Neuronal stem cell (in vitro differentiated cells): ENCODE measurements at regions not wholly inside any gene's neighbourhood (a gene's known extent, or its start where the extent isn't known, plus 50 kb on each side); places are given as distances from the start of the nearest gene placed in this dataset.

Experiments
- DNase-seq: peaks from one replicate; pipeline ENCODE4 v3.0.0-alpha.2; 2013; ENCODE audit warnings: low spot score
- H2AFZ ChIP-seq: one replicate; pipeline ENCODE4 v1.6.1; 2013; ENCODE audit warnings: mild to moderate bottlenecking, low read length, inconsistent platforms
- H2AK5ac ChIP-seq: 2 replicates; pipeline ENCODE4 v1.6.1; 2013; ENCODE audit warnings: low read depth, mild to moderate bottlenecking, inconsistent platforms, low read length, moderate library complexity, mixed read lengths
- H2BK120ac ChIP-seq: 2 replicates; pipeline ENCODE4 v1.6.1; 2013; ENCODE audit warnings: low read depth, mild to moderate bottlenecking, inconsistent platforms, low read length, moderate library complexity, mixed read lengths
- H2BK12ac ChIP-seq: one replicate; pipeline ENCODE4 v1.6.1; 2013; ENCODE audit warnings: low read length, inconsistent platforms
- H2BK15ac ChIP-seq: 2 replicates; pipeline ENCODE4 v1.6.1; 2013; ENCODE audit warnings: mild to moderate bottlenecking, low read length, inconsistent platforms, mixed read lengths
- H2BK5ac ChIP-seq: one replicate; pipeline ENCODE4 v1.6.1; 2013; ENCODE audit warnings: inconsistent platforms, mild to moderate bottlenecking, low read length, moderate library complexity
- H3K14ac ChIP-seq: one replicate; pipeline ENCODE4 v1.6.1; 2013; ENCODE audit warnings: low read length, inconsistent platforms
- H3K18ac ChIP-seq: 2 replicates; pipeline ENCODE4 v1.6.1; 2013; ENCODE audit warnings: low read length, inconsistent platforms
- H3K23ac ChIP-seq: 2 replicates; pipeline ENCODE4 v1.6.1; 2013; ENCODE audit warnings: low read depth, mild to moderate bottlenecking, mixed read lengths, low read length, inconsistent platforms; ENCODE audit not compliant: poor library complexity
- H3K27ac ChIP-seq: replicated peaks from 3 replicates; pipeline ENCODE4 v1.5.1; 2013; ENCODE audit warnings: low read length, inconsistent platforms
- H3K27me3 ChIP-seq, 3 experiments: 2 replicates each; pipeline ENCODE4 v1.6.1; 2013; ENCODE audit warnings: low read length in 3 of 3, mild to moderate bottlenecking in 2 of 3, inconsistent platforms in 1 of 3, low read depth in 1 of 3, mixed read lengths in 1 of 3, moderate library complexity in 1 of 3; ENCODE audit not compliant: control insufficient read depth in 3 of 3, insufficient read depth in 3 of 3
- H3K36me3 ChIP-seq, 2 donors: replicated peaks in 1 of 2; 2 replicates each; pipeline ENCODE4 v1.6.1; 2013; ENCODE audit warnings: low read length in 2 of 2; ENCODE audit not compliant: control insufficient read depth in 2 of 2, insufficient read depth in 2 of 2
- H3K4ac ChIP-seq: 2 replicates; pipeline ENCODE4 v1.6.1; 2013; ENCODE audit warnings: inconsistent platforms, mild to moderate bottlenecking, low read length, moderate library complexity
- H3K4me1 ChIP-seq, 2 donors: 1 replicate in 1 of 2; 2 replicates in 1 of 2; pipeline ENCODE4 v1.6.1; 2013; ENCODE audit warnings: low read length in 2 of 2, low read depth in 1 of 2; ENCODE audit not compliant: control insufficient read depth in 2 of 2, insufficient read depth in 1 of 2
- H3K4me2 ChIP-seq: one replicate; pipeline ENCODE4 v1.6.1; 2013; ENCODE audit warnings: mild to moderate bottlenecking, low read length, inconsistent platforms; ENCODE audit not compliant: insufficient read depth, poor library complexity, severe bottlenecking
- H3K4me3 ChIP-seq, 2 donors: 2 replicates each; pipeline ENCODE4 v1.5.1; 2013; ENCODE audit warnings: low read length in 2 of 2, mild to moderate bottlenecking in 2 of 2, inconsistent platforms in 1 of 2, moderate library complexity in 1 of 2
- H3K79me1 ChIP-seq: one replicate; pipeline ENCODE4 v1.6.1; 2013; ENCODE audit warnings: low read depth, mild to moderate bottlenecking, inconsistent platforms, low read length, moderate library complexity
- H3K9ac ChIP-seq: one replicate; pipeline ENCODE4 v1.6.1; 2013; ENCODE audit warnings: mild to moderate bottlenecking, low read depth, low read length, inconsistent platforms; ENCODE audit not compliant: poor library complexity
- H3K9me3 ChIP-seq, 2 donors: replicated peaks in 1 of 2; 2 replicates each; pipeline versions ENCODE3 to v1.6.1; 2013; ENCODE audit warnings: low read length in 2 of 2, mild to moderate bottlenecking in 2 of 2, inconsistent platforms in 1 of 2, low read depth in 1 of 2, mixed read lengths in 1 of 2, moderate library complexity in 1 of 2; ENCODE audit not compliant: control insufficient read depth in 2 of 2, insufficient read depth in 1 of 2
- H4K8ac ChIP-seq: one replicate; pipeline ENCODE4 v1.6.1; 2013; ENCODE audit warnings: low read depth, mild to moderate bottlenecking, inconsistent platforms, low read length, moderate library complexity
- H4K91ac ChIP-seq: one replicate; pipeline ENCODE4 v1.6.1; 2013; ENCODE audit warnings: low read length, low read depth, mild to moderate bottlenecking, inconsistent platforms; ENCODE audit not compliant: poor library complexity
- WGBS, 2 donors: extraction: QIAGEN DNeasy Blood & Tissue Kit; methylation state at CpG; one replicate each; pipeline ENCODE4 v1.1.7; 2013; ENCODE audit warnings: missing lambda C conversion rate in 2 of 2, mixed read lengths in 1 of 2; ENCODE audit not compliant: insufficient read length in 2 of 2, insufficient replicate concordance in 1 of 2; ENCODE audit errors: extremely low coverage in 2 of 2; 5-methylcytosine and 5-hydroxymethylcytosine counted together

GRCh38 chr2:139367416-139367815 is 587.2 kb upstream of the NXPH2 start:
- no peak overlapping the region for H3K18ac ChIP-seq
- H2BK120ac ChIP-seq = no peak overlapping the region
- no peak overlapping the region for H3K9ac ChIP-seq
- no peak overlapping the region for H2BK12ac ChIP-seq
- WGBS, 2 donors = no CpG with 5 or more reads among the region's 6 CpGs
- H3K36me3 ChIP-seq = no peaks in the 10 kb centered on the region
- H2BK15ac ChIP-seq = no peak overlapping the region
- no peaks in the 10 kb centered on the region for H3K79me1 ChIP-seq
- H4K8ac ChIP-seq = no peak overlapping the region
- no peak overlapping the region for H2AFZ ChIP-seq
- no peak overlapping the region for H3K27ac ChIP-seq
- no peaks in the 10 kb centered on the region for H3K27me3 ChIP-seq
- H3K4me2 ChIP-seq = no peak overlapping the region
- no peak overlapping the region for H3K4me3 ChIP-seq
- H2BK5ac ChIP-seq = no peak overlapping the region
- no peak overlapping the region for H3K14ac ChIP-seq
- no peaks in the 10 kb centered on the region for H3K4me1 ChIP-seq
- DNase-seq = no peak
- no peak overlapping the region for H3K4ac ChIP-seq
- no peak overlapping the region for H4K91ac ChIP-seq
- no peak overlapping the region for H2AK5ac ChIP-seq
- H3K23ac ChIP-seq = no peak overlapping the region
- H3K9me3 ChIP-seq = no peaks in the 10 kb centered on the region

GRCh38 chr2:139366681-139367080 is 586.5 kb upstream of the NXPH2 start:
- H2BK120ac ChIP-seq = no peak overlapping the region
- no peak overlapping the region for H4K91ac ChIP-seq
- no peaks in the 10 kb centered on the region for H3K79me1 ChIP-seq
- no peak overlapping the region for H2BK12ac ChIP-seq
- H2AK5ac ChIP-seq = no peak overlapping the region
- no peak overlapping the region for H3K27ac ChIP-seq
- H3K4me2 ChIP-seq = no peak overlapping the region
- no peak overlapping the region for H3K4ac ChIP-seq
- no peak overlapping the region for H2BK15ac ChIP-seq
- H3K9me3 ChIP-seq = no peaks in the 10 kb centered on the region
- H3K36me3 ChIP-seq = no peaks in the 10 kb centered on the region
- H3K14ac ChIP-seq = no peak overlapping the region
- no peak overlapping the region for H2BK5ac ChIP-seq
- H3K23ac ChIP-seq = no peak overlapping the region
- no peaks in the 10 kb centered on the region for H3K27me3 ChIP-seq
- no peak for DNase-seq
- H2AFZ ChIP-seq = no peak overlapping the region
- H3K9ac ChIP-seq = no peak overlapping the region
- H3K4me1 ChIP-seq = no peaks in the 10 kb centered on the region
- H3K4me3 ChIP-seq = no peak overlapping the region
- H4K8ac ChIP-seq = no peak overlapping the region
- no peak overlapping the region for H3K18ac ChIP-seq
- no CpG with 5 or more reads among the region's 2 CpGs for WGBS, 2 donors

DNA sequence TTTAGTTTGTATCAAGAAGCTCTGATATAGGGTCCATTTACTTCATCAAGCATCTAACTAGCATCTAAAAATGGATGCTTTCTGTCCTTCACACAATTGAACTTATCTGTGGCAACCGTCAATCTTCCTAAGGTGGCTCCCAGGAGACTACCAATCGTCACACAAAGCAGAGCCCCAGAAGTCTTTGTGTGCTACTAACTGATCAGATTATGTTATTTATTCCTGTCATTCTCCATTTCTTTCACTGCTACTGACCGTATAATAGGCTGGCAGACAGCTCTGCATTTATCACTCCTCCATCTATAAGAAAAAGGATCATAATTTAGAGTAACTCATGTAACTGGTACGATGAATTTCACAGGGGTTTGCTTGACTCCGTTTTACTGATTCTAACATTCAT is 585.0 kb upstream of the NXPH2 start:
- Histone ChIP-seq H3K14ac (no peak overlapping the region), H4K8ac (no peak overlapping the region), H3K4me2 (no peak overlapping the region), H2BK12ac (no peak overlapping the region), H3K27ac (no peak overlapping the region), H2BK120ac (no peak overlapping the region), H3K4me1 (no peaks in the 10 kb centered on the region), H2BK15ac (no peak overlapping the region), H3K4ac (no peak overlapping the region), H3K9ac (no peak overlapping the region), H3K4me3 (no peak overlapping the region), H3K23ac (no peak overlapping the region), H2AFZ (no peak overlapping the region), H2AK5ac (no peak overlapping the region), H3K36me3 (no peaks in the 10 kb centered on the region), H4K91ac (no peak overlapping the region), H3K79me1 (no peaks in the 10 kb centered on the region), H3K9me3 (no peaks in the 10 kb centered on the region), H2BK5ac (no peak overlapping the region), H3K18ac (no peak overlapping the region), H3K27me3 (no peaks in the 10 kb centered on the region)
- no CpG with 5 or more reads among the region's 5 CpGs for WGBS, 2 donors
- no peak for DNase-seq

DNA sequence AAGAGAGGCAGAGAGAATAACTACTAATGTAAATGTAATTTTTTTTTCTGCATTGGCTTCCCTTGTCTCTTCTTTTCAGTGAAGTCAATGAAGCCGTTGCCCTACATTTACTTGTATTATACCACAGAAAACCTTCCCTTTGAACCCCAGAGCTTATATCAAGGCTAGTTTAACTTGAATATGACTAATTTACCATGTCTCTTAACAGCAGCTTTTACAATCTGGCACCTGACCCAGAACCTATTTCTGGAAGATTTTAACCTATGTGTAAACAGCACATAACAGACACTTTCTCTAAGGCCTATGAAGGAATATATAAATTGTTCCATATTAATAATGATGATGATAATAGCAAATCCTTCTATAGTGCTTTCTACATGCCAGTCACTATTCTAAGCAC is 580.5 kb upstream of the NXPH2 start:
- no CpG with 5 or more reads among the region's 1 CpG for WGBS, 2 donors
- DNase-seq = no peak
- H3K4me3 ChIP-seq = no peak overlapping the region

More for the DNA sequence above, 580.5 kb upstream of the NXPH2 start:
- H2BK120ac ChIP-seq = no peak overlapping the region
- no peak overlapping the region for H4K8ac ChIP-seq
- H3K79me1 ChIP-seq = no peaks in the 10 kb centered on the region
- no peak overlapping the region for H3K9ac ChIP-seq
- H2BK15ac ChIP-seq = no peak overlapping the region
- no peaks in the 10 kb centered on the region for H3K4me1 ChIP-seq
- no peak overlapping the region for H3K27ac ChIP-seq
- H3K18ac ChIP-seq = no peak overlapping the region
- no peaks in the 10 kb centered on the region for H3K9me3 ChIP-seq
- H4K91ac ChIP-seq = no peak overlapping the region
- no peaks in the 10 kb centered on the region for H3K36me3 ChIP-seq
- H2AFZ ChIP-seq = no peak overlapping the region
- no peak overlapping the region for H2AK5ac ChIP-seq
- H2BK12ac ChIP-seq = no peak overlapping the region
- no peak overlapping the region for H3K4ac ChIP-seq
- H3K23ac ChIP-seq = no peak overlapping the region
- H3K4me2 ChIP-seq = no peak overlapping the region
- no peak overlapping the region for H3K14ac ChIP-seq
- H2BK5ac ChIP-seq = no peak overlapping the region
- no peaks in the 10 kb centered on the region for H3K27me3 ChIP-seq
